AG09319 (cell line): ENCODE measurements at regions not wholly inside any gene's neighbourhood (a gene's known extent, or its start where the extent isn't known, plus 50 kb on each side); places are given as distances from the start of the nearest gene placed in this dataset.

Source experiments
- DNase-seq: peaks from one replicate; pipeline ENCODE4 v3.0.0-alpha.2; 2010; ENCODE audit warnings: low read depth; ENCODE audit errors: extremely low read depth
- CTCF ChIP-seq: IDR thresholded peaks from 2 replicates; pipeline ENCODE4 v1.5.1; 2011; ENCODE audit warnings: low read depth, mild to moderate bottlenecking, inconsistent platforms, low read length, moderate library complexity

GRCh38 chr2:8564475-8564874, 117.4 kb upstream of the ID2 start:
- no peak for DNase-seq
- TF ChIP-seq CTCF = no peak

GRCh38 chr2:8565399-8566154, 116.3 kb upstream of the ID2 start:
- no peak for TF ChIP-seq CTCF
- DNase-seq = no peak

GRCh38 chr2:8566155-8566670, 115.6 kb upstream of the ID2 start:
- no peak for TF ChIP-seq CTCF
- no peak for DNase-seq

- no peak for TF ChIP-seq CTCF
- no peak for DNase-seq
These were observed 114.9 kb upstream of the ID2 start for GRCh38 chr2:8566774-8567468.

- no peak for DNase-seq
- no peak for TF ChIP-seq CTCF
These were observed 114.2 kb upstream of the ID2 start for GRCh38 chr2:8567469-8568260.

- no peak for DNase-seq
- TF ChIP-seq CTCF = no peak
These were observed 113.1 kb upstream of the ID2 start for GRCh38 chr2:8568543-8569302.
